Psoas muscle (tissue), 7 donors: ENCODE measurements at regions not wholly inside any gene's neighbourhood (a gene's known extent, or its start where the extent isn't known, plus 50 kb on each side); places are given as distances from the start of the nearest gene placed in this dataset.

Experiments
- ATAC-seq, 4 donors: fragments of 200-7000 bp; cut with Tn5 transposase; one replicate each; pipeline ENCODE4 v1.9.1; 2020; ENCODE audit warnings: moderate library complexity in 3 of 4, mild to moderate bottlenecking in 2 of 4
- DNase-seq, 2 donors: peaks; one replicate each; pipeline ENCODE4 v3.0.0-alpha.2; 2020
- H3K27ac ChIP-seq: fragments of 200-600 bp; one replicate; pipeline ENCODE4 v1.8.0; 2022
- H3K27me3 ChIP-seq, 3 donors: fragments of 200-600 bp in 1 of 3; one replicate each; pipeline versions ENCODE4 v1.6.1 to v1.8.0; 2013 to 2022; ENCODE audit warnings: low read length in 2 of 3, mild to moderate bottlenecking in 2 of 3, moderate library complexity in 1 of 3; ENCODE audit not compliant: insufficient read depth in 3 of 3
- H3K36me3 ChIP-seq, 2 donors: fragments of 200-600 bp in 1 of 2; one replicate each; pipeline versions ENCODE4 v1.6.1 to v1.8.0; 2013 to 2022; ENCODE audit warnings: low read depth in 1 of 2, mild to moderate bottlenecking in 1 of 2, moderate library complexity in 1 of 2; ENCODE audit not compliant: insufficient read depth in 1 of 2
- H3K4me1 ChIP-seq: fragments of 200-600 bp; one replicate; pipeline ENCODE4 v1.8.0; 2022
- H3K4me3 ChIP-seq: fragments of 200-600 bp; one replicate; pipeline ENCODE4 v1.8.0; 2022; ENCODE audit warnings: mild to moderate bottlenecking
- H3K9me3 ChIP-seq: fragments of 200-600 bp; one replicate; pipeline ENCODE4 v1.8.0; 2022
- WGBS, 3 donors: extraction: QIAGEN DNeasy Blood & Tissue Kit; methylation state at CpG; one replicate each; pipeline versions ENCODE4 v1.1.6 to v1.1.7; 2013; 5-methylcytosine and 5-hydroxymethylcytosine counted together
- intact Hi-C, 2 donors: fragments of 100-400 bp; cut with DNase I; formaldehyde crosslinking; loops; one replicate each; pipeline versions ENCODE4 v1.11.0 to v1.14.2; 2022
- TF ChIP-seq, protein P1 (sequence below): fragments of 200-600 bp; IDR thresholded peaks from one replicate; pipeline ENCODE4 v1.8.0; 2022; ENCODE audit warnings: antibody characterized with exemption
- donor health status: healthy with polysubstance abuse.
- donor health status: DM: no; HTN: no; CAD: no; lungs with moderate emphysema.
- donor health status: Bipolar disorder and iron deficiency.
- donor health status: healthy.
- donor health status: DM: yes; HTN: yes; CAD: no.
- donor health status: DM: no; HTN: no; CAD: no.
- donor health status: DM: yes; HTN: yes; CAD: no.

DNA sequence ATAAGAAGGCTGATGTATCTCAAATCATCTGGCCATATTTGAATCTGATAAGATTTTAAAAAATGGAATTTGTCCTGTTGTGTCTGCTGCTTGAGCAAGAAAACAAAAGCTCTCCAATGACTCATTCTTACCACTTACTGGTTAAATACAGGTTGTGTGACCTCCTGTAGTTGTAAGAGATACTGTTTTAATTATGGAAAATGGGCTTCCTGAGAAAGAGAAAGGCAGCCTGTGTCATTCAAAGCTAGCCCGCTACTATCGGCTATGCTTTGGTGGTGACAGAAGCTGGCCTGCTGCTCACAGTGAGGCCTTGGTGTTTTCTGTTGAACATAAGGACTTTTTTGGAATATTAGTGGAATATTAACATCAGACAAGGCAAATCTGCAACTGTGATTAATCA lies 1722.1 kb upstream of the PCDH10 start:
- no peak overlapping the region for H3K4me3 ChIP-seq
- TF ChIP-seq, protein P1, sequence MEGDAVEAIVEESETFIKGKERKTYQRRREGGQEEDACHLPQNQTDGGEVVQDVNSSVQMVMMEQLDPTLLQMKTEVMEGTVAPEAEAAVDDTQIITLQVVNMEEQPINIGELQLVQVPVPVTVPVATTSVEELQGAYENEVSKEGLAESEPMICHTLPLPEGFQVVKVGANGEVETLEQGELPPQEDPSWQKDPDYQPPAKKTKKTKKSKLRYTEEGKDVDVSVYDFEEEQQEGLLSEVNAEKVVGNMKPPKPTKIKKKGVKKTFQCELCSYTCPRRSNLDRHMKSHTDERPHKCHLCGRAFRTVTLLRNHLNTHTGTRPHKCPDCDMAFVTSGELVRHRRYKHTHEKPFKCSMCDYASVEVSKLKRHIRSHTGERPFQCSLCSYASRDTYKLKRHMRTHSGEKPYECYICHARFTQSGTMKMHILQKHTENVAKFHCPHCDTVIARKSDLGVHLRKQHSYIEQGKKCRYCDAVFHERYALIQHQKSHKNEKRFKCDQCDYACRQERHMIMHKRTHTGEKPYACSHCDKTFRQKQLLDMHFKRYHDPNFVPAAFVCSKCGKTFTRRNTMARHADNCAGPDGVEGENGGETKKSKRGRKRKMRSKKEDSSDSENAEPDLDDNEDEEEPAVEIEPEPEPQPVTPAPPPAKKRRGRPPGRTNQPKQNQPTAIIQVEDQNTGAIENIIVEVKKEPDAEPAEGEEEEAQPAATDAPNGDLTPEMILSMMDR, result no peak
- 43 to 93% (median 93%) methylated on average over 2 of the region's 2 CpGs for WGBS, 3 donors
- DNase-seq, result no peak
- no peaks in the 10 kb centered on the region for H3K27me3 ChIP-seq
- no peak overlapping the region for H3K27ac ChIP-seq
- no peaks in the 10 kb centered on the region for H3K36me3 ChIP-seq
- no peak for ATAC-seq
- no peaks in the 10 kb centered on the region for H3K4me1 ChIP-seq
- intact Hi-C loops, result no loop called here
- H3K9me3 ChIP-seq, result no peaks in the 10 kb centered on the region

DNA sequence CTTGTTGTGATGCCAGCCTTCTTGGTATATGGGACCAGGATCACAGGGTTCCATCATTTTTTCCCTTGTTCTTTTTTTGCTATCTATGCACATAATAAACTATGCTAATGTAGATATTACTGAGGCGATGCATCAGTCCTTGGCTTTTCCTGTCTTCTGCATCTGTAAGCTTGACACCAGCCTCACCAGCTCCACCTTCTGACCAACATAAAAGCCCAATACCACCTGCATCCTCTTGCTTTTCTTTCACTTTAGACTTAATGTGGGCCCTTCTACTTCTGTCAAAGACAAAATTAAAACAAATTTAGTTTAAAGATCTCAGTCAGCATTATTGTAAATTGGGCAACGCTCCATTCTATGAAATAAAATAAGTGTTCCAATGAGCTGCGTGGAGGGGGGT lies 1718.8 kb upstream of the PCDH10 start:
- no peak for ATAC-seq
- WGBS, 3 donors, result 60 to 76% (median 61%) methylated on average over 3 of the region's 3 CpGs
- intact Hi-C loops, result no loop called here

DNA sequence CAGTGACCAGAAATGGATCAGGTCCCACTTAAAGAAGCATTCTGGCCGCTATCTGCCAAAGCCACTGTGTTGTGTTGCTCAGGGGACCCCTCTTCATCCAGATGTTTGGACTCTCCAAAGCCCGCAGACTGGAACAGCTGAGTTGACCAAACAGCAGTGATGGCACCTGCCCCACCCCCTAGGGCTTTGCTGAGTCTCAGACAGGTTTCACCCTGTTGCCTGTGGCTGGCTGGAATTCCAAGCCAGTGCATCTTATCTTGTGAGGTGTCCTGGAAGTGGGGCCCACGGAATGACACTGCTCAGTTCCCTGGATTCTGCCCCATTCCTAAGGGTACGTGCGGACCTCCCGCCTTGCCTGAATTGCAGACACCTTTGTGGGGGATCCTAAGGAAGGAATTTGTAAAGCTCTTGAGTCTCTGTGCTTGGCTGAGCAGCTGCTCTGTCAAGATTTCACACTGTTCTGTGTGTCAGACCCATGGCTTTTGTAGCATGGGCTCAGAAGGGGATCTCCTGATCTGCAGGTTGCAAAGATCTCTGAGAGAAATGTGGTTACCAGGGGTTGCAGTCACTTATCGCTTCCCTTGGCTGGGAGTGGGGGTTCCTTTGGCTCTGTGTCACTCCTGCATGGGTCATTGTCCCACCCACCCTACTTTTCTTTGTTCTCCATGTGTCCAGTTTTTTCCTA lies 1707.9 kb upstream of the PCDH10 start:
- Histone ChIP-seq H3K4me1 (no peaks in the 10 kb centered on the region), H3K4me3 (no peak overlapping the region), H3K27ac (no peak overlapping the region), H3K36me3 (no peaks in the 10 kb centered on the region), H3K9me3 (no peaks in the 10 kb centered on the region), H3K27me3 (no peaks in the 10 kb centered on the region)
- ATAC-seq (no peak), DNase-seq (no peak)
- TF ChIP-seq, protein P1, result no peak
- intact Hi-C loops, result no loop called here
- 79 to 88% (median 85%) methylated on average over 7 of the region's 7 CpGs for WGBS, 3 donors

More for the DNA sequence above, 1718.8 kb upstream of the PCDH10 start:
- no peaks in the 10 kb centered on the region for H3K36me3 ChIP-seq
- H3K4me1 ChIP-seq, result no peaks in the 10 kb centered on the region
- H3K9me3 ChIP-seq, result no peaks in the 10 kb centered on the region
- H3K27ac ChIP-seq, result no peak overlapping the region
- TF ChIP-seq, protein P1, result no peak
- no peak for DNase-seq
- H3K4me3 ChIP-seq, result no peak overlapping the region
- no peaks in the 10 kb centered on the region for H3K27me3 ChIP-seq

DNA sequence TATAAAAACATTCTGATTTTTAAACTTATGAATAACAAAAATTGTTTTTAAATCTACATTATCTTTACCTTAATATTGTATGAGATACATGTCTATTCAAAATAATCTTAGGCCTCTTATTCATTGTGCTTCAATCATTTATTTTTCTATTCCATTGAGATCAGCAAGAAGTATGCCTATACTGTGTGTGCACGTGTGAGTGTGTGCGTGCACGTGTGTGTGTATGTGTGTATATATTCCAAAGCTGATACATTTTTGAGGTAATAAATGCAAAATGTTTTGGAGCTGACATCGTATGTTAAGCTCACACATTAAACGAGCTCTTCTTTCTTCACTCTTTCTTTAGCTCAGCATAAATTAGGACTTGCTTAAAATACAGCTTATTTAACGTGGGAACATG lies 1701.2 kb upstream of the PCDH10 start:
- Histone ChIP-seq H3K27ac (no peak overlapping the region), H3K27me3 (no peaks in the 10 kb centered on the region), H3K4me1 (no peaks in the 10 kb centered on the region), H3K9me3 (no peaks in the 10 kb centered on the region), H3K4me3 (no peak overlapping the region), H3K36me3 (no peaks in the 10 kb centered on the region)
- ATAC-seq, result no peak
- WGBS, 3 donors, result 66 to 73% (median 69%) methylated on average over 6 of the region's 6 CpGs
- TF ChIP-seq, protein P1, result no peak
- intact Hi-C loops, result no loop called here
- DNase-seq, result no peak
